ENCODE measurements at regions not wholly inside any gene's neighbourhood (a gene's known extent, or its start where the extent isn't known, plus 50 kb on each side); places are given as distances from the start of the nearest gene placed in this dataset.

DNA sequence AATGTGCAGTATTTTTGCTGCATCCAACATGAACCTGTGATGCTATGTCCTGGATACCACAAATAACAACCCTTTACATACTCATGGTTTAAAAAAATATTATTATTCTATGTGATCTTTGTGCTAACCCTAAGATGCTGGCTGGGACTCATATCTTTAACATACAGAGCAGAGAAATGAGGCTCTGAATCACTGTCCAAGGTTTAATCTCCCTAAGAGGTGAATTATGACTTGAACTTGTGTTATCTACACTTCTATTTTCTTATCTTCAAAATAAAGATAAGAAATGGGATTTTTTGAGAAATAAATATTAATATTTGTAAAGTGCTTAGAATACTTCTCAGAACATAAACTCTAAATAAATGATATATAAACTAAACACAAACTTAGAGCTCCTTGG is 68.8 kb upstream of the GRIA1 start:
- TF ChIP-seq, protein P1, sequence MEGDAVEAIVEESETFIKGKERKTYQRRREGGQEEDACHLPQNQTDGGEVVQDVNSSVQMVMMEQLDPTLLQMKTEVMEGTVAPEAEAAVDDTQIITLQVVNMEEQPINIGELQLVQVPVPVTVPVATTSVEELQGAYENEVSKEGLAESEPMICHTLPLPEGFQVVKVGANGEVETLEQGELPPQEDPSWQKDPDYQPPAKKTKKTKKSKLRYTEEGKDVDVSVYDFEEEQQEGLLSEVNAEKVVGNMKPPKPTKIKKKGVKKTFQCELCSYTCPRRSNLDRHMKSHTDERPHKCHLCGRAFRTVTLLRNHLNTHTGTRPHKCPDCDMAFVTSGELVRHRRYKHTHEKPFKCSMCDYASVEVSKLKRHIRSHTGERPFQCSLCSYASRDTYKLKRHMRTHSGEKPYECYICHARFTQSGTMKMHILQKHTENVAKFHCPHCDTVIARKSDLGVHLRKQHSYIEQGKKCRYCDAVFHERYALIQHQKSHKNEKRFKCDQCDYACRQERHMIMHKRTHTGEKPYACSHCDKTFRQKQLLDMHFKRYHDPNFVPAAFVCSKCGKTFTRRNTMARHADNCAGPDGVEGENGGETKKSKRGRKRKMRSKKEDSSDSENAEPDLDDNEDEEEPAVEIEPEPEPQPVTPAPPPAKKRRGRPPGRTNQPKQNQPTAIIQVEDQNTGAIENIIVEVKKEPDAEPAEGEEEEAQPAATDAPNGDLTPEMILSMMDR (IDR thresholded peaks at IDR 0.05) = no peak
- no peak for TF ChIP-seq POLR2A (IDR thresholded peaks at IDR 0.05)

Data from right lobe of liver (tissue), 4 donors.